ENCODE measurements at regions not wholly inside any gene's neighbourhood (a gene's known extent, or its start where the extent isn't known, plus 50 kb on each side); places are given as distances from the start of the nearest gene placed in this dataset.

- BruUV-seq (replicated peaks), result no TSS peak
- Histone ChIP-seq H4K20me1 (replicated peaks; ENCODE audit: control insufficient read depth, insufficient read depth, low read length) (no peaks in the 10 kb centered on the region), H3K4me2 (ENCODE audit: insufficient read depth, low read length) (no peak overlapping the region), H2AFZ (ENCODE audit: low read depth, low read length) (no peak overlapping the region), H3K9me3 (replicated peaks; ENCODE audit: control insufficient read depth, insufficient read depth, low read depth, low read length) (no peaks in the 10 kb centered on the region), H3K4me3 (no peak overlapping the region), H3K4me1 (replicated peaks in 1 of 2; ENCODE audit: control insufficient read depth in 2 of 2, insufficient read depth in 2 of 2, low read length in 2 of 2) (no peaks in the 10 kb centered on the region), H3K27ac (ENCODE audit: extremely low read depth, low read depth, low read length) (no peak overlapping the region), H3K9ac (ENCODE audit: insufficient read depth in 1 of 2, low read depth in 2 of 2, low read length in 2 of 2) (no peak overlapping the region), H3K36me3 (ENCODE audit: control insufficient read depth, insufficient read depth, low read length) (no peaks in the 10 kb centered on the region), H3K9me1 (ENCODE audit: control insufficient read depth, insufficient read depth, low read length) (no peaks in the 10 kb centered on the region), H3K27me3 (ENCODE audit: control insufficient read depth in 2 of 2, insufficient read depth in 2 of 2, low read length in 2 of 2) (peaks cover 3 to 15% of the 10 kb centered on the region in 2 experiments; a peak in 3 of 5 replicates), H3K79me2 (ENCODE audit: control insufficient read depth, insufficient read depth, low read length) (no peaks in the 10 kb centered on the region)
- TF ChIP-seq POLR3G (IDR thresholded peaks at IDR 0.05; ENCODE audit: extremely low read depth, insufficient read length, insufficient replicate concordance) (no peak), ZNF347 (CRISPR knock-in tag; IDR thresholded peaks at IDR 0.05; ENCODE audit: low read depth) (no peak), ZEB2 (IDR thresholded peaks at IDR 0.05) (no peak), CTCF (IDR thresholded peaks at IDR 0.05 in 2 of 3, conservative IDR thresholded peaks at IDR 0.05 in 1 of 3; ENCODE audit: insufficient read depth in 2 of 3, low read depth in 1 of 3, low read length in 3 of 3) (no peak), ILF3 (IDR thresholded peaks at IDR 0.05; ENCODE audit: borderline replicate concordance) (no peak), HDAC1 (IDR thresholded peaks at IDR 0.05) (no peak), ZNF707 (CRISPR knock-in tag; conservative IDR thresholded peaks at IDR 0.05) (no peak), CCNT2 (IDR thresholded peaks at IDR 0.05; ENCODE audit: borderline replicate concordance, extremely low read depth, insufficient read length, low read depth, low read length) (no peak), MYBL2 (IDR thresholded peaks at IDR 0.05; ENCODE audit: low read depth) (no peak), MYBL2 (CRISPR knock-in tag; IDR thresholded peaks at IDR 0.05; ENCODE audit: borderline replicate concordance) (no peak), MCM3 (IDR thresholded peaks at IDR 0.05) (no peak), ZSCAN29 (IDR thresholded peaks at IDR 0.05) (no peak), NR1H2 (CRISPR knock-in tag; IDR thresholded peaks at IDR 0.05) (no peak), NBN (IDR thresholded peaks at IDR 0.05; ENCODE audit: low read depth) (no peak), IRF9 (tag; IDR thresholded peaks at IDR 0.05) (no peak), ZKSCAN1 (IDR thresholded peaks at IDR 0.05; ENCODE audit: low read depth, low read length) (no peak)
- intact Hi-C loops (cut with micrococcal nuclease), result no loop called here
- ChIA-PET POLR2A (interaction anchor here (0.6 kb wide), 1 partner anchor 20 kb away, joined by 3 read pairs; no protein-coding TSS in a partner anchor), CTCF (ENCODE audit: low intra/inter-chr PET ratio) (no interaction called here)
- DNase-seq (ENCODE audit: extremely low read depth in 1 of 4, low spot score in 3 of 4) (no peak), ATAC-seq (no peak), FAIRE-seq (no peak)
- in situ Hi-C loops (cut with MboI), result no loop called here
These were observed 565.8 kb upstream of the MGMT start for GRCh38 chr10:128901236-128901635.

Data from K562 (cell line).